ENCODE measurements at regions not wholly inside any gene's neighbourhood (a gene's known extent, or its start where the extent isn't known, plus 50 kb on each side); places are given as distances from the start of the nearest gene placed in this dataset.

DNA sequence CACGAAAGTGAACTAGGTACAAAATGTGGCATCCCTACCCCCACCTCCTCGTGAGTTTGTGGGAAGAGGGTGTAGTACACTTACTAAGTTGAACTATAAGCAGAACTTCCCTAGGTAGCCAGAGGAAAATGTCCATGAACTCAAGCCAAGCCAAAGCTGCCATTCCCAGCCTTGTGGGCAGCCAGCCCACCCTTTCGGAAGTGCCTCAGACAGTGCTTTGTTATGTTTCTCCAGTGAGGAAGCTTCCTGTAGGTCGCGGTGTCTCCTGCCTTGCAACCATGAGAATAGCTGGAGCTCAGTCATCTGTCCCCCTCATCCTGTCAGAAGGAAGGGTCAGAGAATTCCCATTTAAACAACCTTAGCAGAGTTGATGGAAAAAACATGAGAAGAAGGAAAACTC is 266.9 kb downstream of the DUSP6 start:
- TF ChIP-seq EZH2 (IDR thresholded peaks at IDR 0.05; ENCODE audit: low read depth): no peak
- TF ChIP-seq, protein P1, sequence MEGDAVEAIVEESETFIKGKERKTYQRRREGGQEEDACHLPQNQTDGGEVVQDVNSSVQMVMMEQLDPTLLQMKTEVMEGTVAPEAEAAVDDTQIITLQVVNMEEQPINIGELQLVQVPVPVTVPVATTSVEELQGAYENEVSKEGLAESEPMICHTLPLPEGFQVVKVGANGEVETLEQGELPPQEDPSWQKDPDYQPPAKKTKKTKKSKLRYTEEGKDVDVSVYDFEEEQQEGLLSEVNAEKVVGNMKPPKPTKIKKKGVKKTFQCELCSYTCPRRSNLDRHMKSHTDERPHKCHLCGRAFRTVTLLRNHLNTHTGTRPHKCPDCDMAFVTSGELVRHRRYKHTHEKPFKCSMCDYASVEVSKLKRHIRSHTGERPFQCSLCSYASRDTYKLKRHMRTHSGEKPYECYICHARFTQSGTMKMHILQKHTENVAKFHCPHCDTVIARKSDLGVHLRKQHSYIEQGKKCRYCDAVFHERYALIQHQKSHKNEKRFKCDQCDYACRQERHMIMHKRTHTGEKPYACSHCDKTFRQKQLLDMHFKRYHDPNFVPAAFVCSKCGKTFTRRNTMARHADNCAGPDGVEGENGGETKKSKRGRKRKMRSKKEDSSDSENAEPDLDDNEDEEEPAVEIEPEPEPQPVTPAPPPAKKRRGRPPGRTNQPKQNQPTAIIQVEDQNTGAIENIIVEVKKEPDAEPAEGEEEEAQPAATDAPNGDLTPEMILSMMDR (conservative IDR thresholded peaks at IDR 0.05): no peak
